AG04449 (cell line): ENCODE measurements at regions not wholly inside any gene's neighbourhood (a gene's known extent, or its start where the extent isn't known, plus 50 kb on each side); places are given as distances from the start of the nearest gene placed in this dataset.

ENCODE experiments used
- CTCF ChIA-PET: fragments of 350-600 bp; formaldehyde crosslinking; extraction: SDS; loops from one replicate; lab custom pipeline; 2021; ENCODE audit warnings: antibody characterized with exemption; lab: Yijun Ruan, JAX
- POLR2A ChIA-PET: fragments of 400-600, 350-600 bp; formaldehyde crosslinking; extraction: SDS; loops from one replicate; lab custom pipeline; 2020; ENCODE audit warnings: antibody characterized with exemption, inconsistent platforms; lab: Yijun Ruan, JAX
- DNase-seq: peaks from one replicate; pipeline ENCODE4 v3.0.0-alpha.2; 2010; ENCODE audit warnings: low read depth, low spot score
- H3K4me3 ChIP-seq: 2 replicates; pipeline ENCODE4 v1.5.1; 2011; ENCODE audit warnings: low read depth, mild to moderate bottlenecking, control low read depth, low read length
- CTCF ChIP-seq: IDR thresholded peaks from one replicate; pipeline ENCODE4 v1.5.1; 2011; ENCODE audit warnings: mild to moderate bottlenecking, moderate library complexity, low read length, control low read depth, inconsistent platforms; ENCODE audit not compliant: insufficient read depth; ENCODE audit errors: missing control alignments

DNA sequence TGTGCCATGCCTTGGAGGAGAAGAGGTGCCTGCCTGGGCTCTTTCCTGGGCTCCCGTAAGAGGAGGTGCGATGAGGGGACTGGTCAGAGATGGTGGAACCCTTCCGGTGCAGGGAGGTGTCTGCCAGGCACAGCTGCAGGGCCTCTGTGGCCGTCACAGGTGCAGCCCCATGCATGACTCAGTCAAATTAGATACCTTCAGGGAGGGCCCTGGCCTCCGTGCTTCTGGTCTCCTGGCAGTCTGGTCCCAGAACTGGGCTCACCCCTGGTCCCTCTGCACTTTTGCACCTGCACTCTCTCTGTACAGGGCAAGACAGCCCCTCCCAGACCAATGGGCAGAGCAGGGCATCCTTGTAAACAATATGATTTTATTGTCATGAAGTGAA lies 49.9 kb upstream of the LRPAP1 start:
- no peak for DNase-seq
- no peak overlapping the region for H3K4me3 ChIP-seq
- ChIA-PET CTCF (no interaction called here), POLR2A (no interaction called here)
- no peak for TF ChIP-seq CTCF
